HUDEP-2 (cell line): ENCODE measurements at regions not wholly inside any gene's neighbourhood (a gene's known extent, or its start where the extent isn't known, plus 50 kb on each side); places are given as distances from the start of the nearest gene placed in this dataset.
A peak's percentile ranks its signal among the peaks of the same experiment; 100 is the strongest.

Experiments used
- DNase-seq, 76 experiments: peaks; one replicate each; lab custom pipeline; 2025; ENCODE audit not compliant: unreplicated experiment in 76 of 76; lab: John Stamatoyannopoulos, UW

GRCh38 chr11:26276798-26277424, 55.0 kb upstream of the ANO3 start:
- DNase-seq: peak in 38 of 76 experiments; percentile 0 to 57 (median 12)

GRCh38 chr11:26278354-26278753, 53.6 kb upstream of the ANO3 start:
- DNase-seq: no peak
